Muscle layer of colon (tissue), 2 donors: ENCODE measurements at regions not wholly inside any gene's neighbourhood (a gene's known extent, or its start where the extent isn't known, plus 50 kb on each side); places are given as distances from the start of the nearest gene placed in this dataset.

Experiments used
- H3K27ac ChIP-seq: one replicate; pipeline ENCODE4 v1.7.0; 2013; ENCODE audit warnings: low read depth, mild to moderate bottlenecking, low read length, moderate library complexity
- H3K27me3 ChIP-seq, 2 donors: one replicate each; pipeline ENCODE4 v1.7.0; 2013; ENCODE audit warnings: low read length in 2 of 2, mild to moderate bottlenecking in 2 of 2; ENCODE audit not compliant: insufficient read depth in 2 of 2, control insufficient read depth in 1 of 2
- H3K36me3 ChIP-seq: one replicate; pipeline ENCODE4 v1.7.0; 2013; ENCODE audit warnings: mild to moderate bottlenecking, low read length; ENCODE audit not compliant: insufficient read depth
- H3K4me1 ChIP-seq: one replicate; pipeline ENCODE4 v1.7.0; 2013; ENCODE audit warnings: mild to moderate bottlenecking, low read length; ENCODE audit not compliant: insufficient read depth
- H3K4me3 ChIP-seq, 2 donors: one replicate each; pipeline ENCODE4 v1.7.0; 2013; ENCODE audit warnings: low read length in 2 of 2, low read depth in 1 of 2, mild to moderate bottlenecking in 1 of 2, moderate library complexity in 1 of 2
- H3K9ac ChIP-seq: one replicate; pipeline ENCODE4 v1.7.0; 2013; ENCODE audit warnings: low read length
- H3K9me3 ChIP-seq: one replicate; pipeline ENCODE4 v1.7.0; 2013; ENCODE audit warnings: mild to moderate bottlenecking, low read length
- donor health status: abdominal sarcoma.
- donor health status: Adenocarcinoma of cecum.

DNA sequence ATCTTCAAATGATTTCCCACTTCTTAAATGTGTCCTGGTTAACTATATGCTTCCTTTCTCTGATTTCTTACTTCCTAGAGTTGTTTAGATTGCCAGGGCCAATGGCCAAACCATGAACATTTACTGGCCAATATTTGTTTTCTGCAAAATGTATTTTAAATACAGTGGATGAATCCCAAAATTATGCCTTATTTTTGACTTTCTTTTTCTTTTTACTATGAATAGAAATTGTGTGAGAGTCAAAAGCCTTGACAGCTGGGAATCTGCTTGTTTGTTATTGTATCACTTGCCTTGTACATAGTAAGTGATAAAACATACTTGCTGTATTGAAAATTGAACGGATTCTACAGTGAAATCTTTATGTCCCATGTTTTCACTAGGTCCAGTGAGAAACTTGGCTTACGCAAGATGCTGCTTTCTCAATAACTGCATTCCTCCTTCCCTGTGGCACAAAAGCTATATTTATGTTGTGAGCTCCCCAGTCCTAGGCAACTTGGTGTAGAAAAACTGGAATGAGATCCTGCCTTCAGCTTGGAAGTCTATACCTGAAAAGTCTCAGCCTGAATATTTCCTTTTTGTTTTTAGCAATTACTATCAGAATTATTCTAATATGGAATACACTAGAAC lies 295.2 kb downstream of the EPHA7 start:
- no peaks in the 10 kb centered on the region for H3K27me3 ChIP-seq
- H3K4me3 ChIP-seq, result no peak overlapping the region
- no peaks in the 10 kb centered on the region for H3K9me3 ChIP-seq
- H3K27ac ChIP-seq, result no peak overlapping the region
- H3K9ac ChIP-seq, result no peak overlapping the region
- no peaks in the 10 kb centered on the region for H3K36me3 ChIP-seq
- no peaks in the 10 kb centered on the region for H3K4me1 ChIP-seq

DNA sequence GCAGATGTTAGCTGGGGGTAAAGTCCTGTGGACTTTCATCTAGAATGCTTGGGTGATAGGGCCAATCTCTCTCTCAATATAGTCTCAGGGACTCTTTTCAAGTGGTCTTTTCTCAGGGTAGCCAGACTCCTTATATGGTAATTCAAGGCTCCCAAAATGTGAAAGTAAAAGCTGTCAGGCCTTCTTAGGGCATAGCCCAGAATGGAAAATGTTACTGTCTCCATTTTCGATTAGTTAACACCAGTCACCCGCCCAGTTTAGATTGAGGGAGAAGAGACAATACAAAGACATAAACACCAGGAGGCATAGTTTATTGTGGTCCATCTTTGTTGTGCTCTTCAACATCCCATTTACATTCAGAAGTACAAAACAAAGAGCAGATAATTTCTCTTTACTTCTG lies 295.8 kb downstream of the EPHA7 start:
- Histone ChIP-seq H3K4me3 (no peak overlapping the region), H3K27me3 (no peaks in the 10 kb centered on the region), H3K4me1 (no peaks in the 10 kb centered on the region), H3K9me3 (no peaks in the 10 kb centered on the region), H3K36me3 (no peaks in the 10 kb centered on the region), H3K9ac (no peak overlapping the region), H3K27ac (no peak overlapping the region)

DNA sequence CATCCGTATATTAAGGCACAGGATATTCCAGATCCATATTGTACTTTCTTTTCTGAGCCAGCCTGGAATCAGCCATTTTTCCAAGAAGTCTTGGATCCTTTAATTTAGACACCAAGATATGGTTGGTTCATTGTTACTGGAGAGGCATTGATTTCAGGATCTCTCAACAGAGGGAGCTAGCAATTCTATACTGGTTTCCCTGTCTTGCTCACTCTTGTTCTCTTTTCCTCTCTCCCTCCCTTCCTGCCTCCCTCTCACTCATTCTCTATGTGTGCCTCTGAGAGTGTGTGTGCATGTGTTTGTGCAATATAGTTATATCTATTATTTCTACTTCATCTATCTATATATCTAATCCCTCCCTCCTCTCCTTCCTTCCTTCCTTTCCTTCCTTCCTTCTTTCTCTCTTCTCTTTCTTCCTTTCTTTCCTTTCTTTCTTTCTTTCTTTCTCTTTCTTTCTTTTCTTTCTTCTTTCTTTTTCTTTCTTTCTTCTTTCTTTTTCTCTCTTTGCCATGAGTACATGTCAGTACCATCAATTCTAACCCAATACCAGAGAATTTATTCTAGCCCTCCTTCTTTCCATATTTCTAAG lies 299.1 kb downstream of the EPHA7 start:
- Histone ChIP-seq H3K9ac (no peak overlapping the region), H3K4me3 (no peak overlapping the region), H3K4me1 (no peaks in the 10 kb centered on the region), H3K9me3 (no peaks in the 10 kb centered on the region), H3K27ac (no peak overlapping the region), H3K36me3 (no peaks in the 10 kb centered on the region), H3K27me3 (no peaks in the 10 kb centered on the region)

DNA sequence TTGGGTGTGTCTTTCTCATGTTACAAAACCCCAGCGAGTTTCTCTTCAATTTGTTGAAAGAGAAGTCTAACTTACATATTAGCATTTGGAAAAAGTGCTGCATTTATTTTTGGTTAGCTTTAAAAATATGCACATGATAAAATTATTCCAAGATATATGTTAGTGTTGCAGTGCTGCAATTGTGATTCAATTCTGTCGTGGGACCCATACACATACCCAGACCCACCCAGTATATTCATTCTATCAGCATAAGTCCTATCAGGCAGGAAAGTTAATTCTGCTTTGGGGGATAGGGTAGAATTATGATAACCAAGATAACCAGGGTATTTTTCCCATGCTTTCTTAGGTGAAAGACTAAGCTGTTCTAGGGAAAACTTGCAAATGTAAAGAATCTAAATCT lies 313.5 kb downstream of the EPHA7 start:
- H3K4me3 ChIP-seq, result no peak overlapping the region
- H3K9me3 ChIP-seq, result no peaks in the 10 kb centered on the region
- no peaks in the 10 kb centered on the region for H3K36me3 ChIP-seq
- H3K9ac ChIP-seq, result no peak overlapping the region
- H3K27ac ChIP-seq, result no peak overlapping the region
- H3K4me1 ChIP-seq, result no peaks in the 10 kb centered on the region
- H3K27me3 ChIP-seq, result no peaks in the 10 kb centered on the region

DNA sequence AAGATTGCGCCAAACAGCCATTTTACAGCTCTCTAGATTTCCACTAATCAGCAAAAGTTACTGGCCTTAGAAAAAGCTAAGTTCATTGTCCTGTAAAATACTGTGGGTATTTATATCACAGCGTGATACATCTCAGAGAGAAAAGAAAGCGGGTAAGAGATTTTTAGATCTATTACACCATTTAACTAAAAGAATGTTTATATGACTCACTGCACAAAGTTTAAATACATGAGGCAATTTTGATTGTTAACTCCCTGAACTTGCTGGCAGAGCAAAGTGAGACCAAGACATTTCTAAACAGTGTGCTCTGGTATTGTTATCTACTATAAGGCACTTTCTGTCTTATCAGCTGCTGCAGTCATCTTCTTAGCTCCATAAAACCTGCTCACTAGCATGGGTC lies 314.3 kb downstream of the EPHA7 start:
- H3K27me3 ChIP-seq, result no peaks in the 10 kb centered on the region
- no peaks in the 10 kb centered on the region for H3K36me3 ChIP-seq
- H3K4me3 ChIP-seq, result no peak overlapping the region
- no peaks in the 10 kb centered on the region for H3K4me1 ChIP-seq
- no peaks in the 10 kb centered on the region for H3K9me3 ChIP-seq
- no peak overlapping the region for H3K27ac ChIP-seq
- no peak overlapping the region for H3K9ac ChIP-seq

DNA sequence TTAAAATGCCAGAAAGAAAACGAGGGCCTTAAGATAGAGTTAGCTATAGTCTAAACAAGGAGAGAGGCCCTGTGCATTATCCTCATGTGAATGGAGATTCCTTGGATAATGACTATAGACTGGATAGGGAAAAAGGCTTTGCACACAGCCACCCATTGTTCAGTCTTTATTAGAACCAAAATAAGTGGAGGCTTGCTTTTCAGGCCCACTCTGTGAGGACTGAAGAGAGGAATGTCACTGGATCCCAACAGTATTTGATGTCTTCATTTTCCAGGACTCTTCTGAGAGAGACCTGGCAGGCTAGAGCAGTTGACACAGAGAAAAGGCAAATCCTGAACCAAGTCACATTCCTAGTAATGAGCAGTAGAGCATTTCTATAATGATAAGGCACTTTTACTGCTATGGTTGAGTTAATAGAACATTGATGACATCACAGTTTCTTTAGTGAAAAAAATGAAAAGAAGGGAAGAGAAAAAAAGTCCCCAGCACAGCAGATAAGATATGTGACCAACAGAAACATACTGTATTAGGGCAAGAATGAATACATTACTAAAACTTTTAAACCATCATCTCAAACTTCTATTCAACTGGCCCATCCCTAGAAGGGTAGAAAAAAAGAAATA lies 315.1 kb downstream of the EPHA7 start:
- Histone ChIP-seq H3K4me1 (no peaks in the 10 kb centered on the region), H3K36me3 (no peaks in the 10 kb centered on the region), H3K9me3 (no peaks in the 10 kb centered on the region), H3K27ac (no peak overlapping the region), H3K9ac (no peak overlapping the region), H3K4me3 (no peak overlapping the region), H3K27me3 (no peaks in the 10 kb centered on the region)

DNA sequence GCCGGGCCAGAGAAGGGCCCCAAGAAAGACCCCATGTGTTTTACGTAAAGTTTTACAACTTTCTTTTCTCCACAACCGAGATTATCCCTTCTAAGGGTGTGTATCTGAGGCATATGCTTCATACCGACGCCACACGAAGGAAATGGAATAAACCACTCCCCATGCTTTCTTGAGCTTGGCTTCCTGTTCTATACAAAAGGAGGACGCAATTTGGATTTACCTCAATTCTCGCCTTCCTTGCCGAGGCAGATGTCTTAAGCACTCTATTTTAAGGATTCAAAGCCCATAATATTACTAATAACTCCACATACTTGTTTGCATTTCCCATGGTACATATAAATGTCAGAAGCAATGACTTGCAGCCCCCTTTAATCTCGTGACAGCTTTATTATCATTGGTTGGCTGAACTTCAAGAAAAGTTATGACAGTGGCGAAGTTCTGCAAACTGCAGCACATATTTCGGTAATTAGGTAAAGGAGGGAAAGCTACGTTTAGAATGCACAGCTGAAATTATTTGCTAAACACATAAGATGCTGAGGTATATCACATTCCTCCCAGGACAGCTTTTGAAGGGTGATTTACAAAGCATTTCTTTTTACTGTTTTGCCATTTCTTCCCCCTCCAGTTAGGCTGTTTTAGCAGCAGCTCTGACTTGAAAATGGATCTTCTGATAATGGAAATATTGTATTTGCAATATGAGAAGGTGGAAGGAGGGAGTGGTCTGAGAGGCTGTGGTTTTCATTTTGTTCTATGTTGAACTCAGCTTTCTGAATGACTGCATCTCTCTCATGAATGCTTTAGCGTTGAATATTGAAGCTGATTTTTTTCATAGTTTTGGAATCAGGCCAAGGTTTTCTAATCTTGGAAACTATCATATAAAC lies 330.5 kb downstream of the EPHA7 start:
- Histone ChIP-seq H3K4me1 (no peaks in the 10 kb centered on the region), H3K27ac (no peak overlapping the region), H3K4me3 (peak overlapping the region; percentile 2 to 5), H3K27me3 (no peaks in the 10 kb centered on the region), H3K36me3 (no peaks in the 10 kb centered on the region), H3K9me3 (no peaks in the 10 kb centered on the region), H3K9ac (no peak overlapping the region)

DNA sequence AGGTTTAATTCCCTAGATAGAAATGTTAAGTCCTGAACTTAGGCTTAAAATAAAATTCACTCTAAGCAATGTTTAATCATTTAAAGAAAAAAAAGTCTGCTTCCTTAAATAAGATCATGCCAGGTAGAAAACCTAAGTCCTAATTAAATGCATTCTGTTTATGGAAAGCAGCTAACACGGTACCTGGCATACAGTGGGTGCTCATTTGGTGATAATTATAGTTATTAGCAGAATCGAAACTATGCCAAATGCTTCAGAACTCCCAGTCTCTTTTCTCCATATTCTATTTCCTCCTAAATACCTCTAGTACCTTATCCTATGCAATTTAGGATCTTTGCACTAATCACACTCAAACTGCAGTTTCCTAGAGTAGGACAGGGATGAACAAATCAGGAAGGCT lies 331.8 kb downstream of the EPHA7 start:
- Histone ChIP-seq H3K4me1 (no peaks in the 10 kb centered on the region), H3K36me3 (no peaks in the 10 kb centered on the region), H3K27ac (no peak overlapping the region), H3K4me3 (no peak overlapping the region), H3K27me3 (no peaks in the 10 kb centered on the region), H3K9ac (no peak overlapping the region), H3K9me3 (no peaks in the 10 kb centered on the region)

DNA sequence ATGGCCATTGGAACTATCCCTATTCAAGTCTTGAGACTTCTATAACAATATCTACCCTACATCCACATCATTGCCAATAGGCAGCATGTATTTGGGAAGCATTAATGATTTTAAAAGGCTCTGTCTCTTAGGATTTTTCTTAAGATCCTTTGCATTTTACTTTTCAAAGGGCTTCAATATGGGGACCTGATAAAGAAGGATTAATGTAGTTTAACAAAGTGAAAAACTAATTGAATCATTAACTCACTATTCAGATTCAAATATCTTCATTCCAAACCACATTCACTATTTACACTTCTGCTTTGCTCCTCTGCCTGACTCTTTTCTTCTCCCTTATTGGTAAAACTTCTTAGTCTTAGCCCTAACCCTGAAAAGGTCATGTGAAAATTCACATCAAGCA lies 333.0 kb downstream of the EPHA7 start:
- Histone ChIP-seq H3K27me3 (no peaks in the 10 kb centered on the region), H3K9ac (no peak overlapping the region), H3K27ac (no peak overlapping the region), H3K36me3 (no peaks in the 10 kb centered on the region), H3K4me1 (no peaks in the 10 kb centered on the region), H3K9me3 (no peaks in the 10 kb centered on the region), H3K4me3 (no peak overlapping the region)

DNA sequence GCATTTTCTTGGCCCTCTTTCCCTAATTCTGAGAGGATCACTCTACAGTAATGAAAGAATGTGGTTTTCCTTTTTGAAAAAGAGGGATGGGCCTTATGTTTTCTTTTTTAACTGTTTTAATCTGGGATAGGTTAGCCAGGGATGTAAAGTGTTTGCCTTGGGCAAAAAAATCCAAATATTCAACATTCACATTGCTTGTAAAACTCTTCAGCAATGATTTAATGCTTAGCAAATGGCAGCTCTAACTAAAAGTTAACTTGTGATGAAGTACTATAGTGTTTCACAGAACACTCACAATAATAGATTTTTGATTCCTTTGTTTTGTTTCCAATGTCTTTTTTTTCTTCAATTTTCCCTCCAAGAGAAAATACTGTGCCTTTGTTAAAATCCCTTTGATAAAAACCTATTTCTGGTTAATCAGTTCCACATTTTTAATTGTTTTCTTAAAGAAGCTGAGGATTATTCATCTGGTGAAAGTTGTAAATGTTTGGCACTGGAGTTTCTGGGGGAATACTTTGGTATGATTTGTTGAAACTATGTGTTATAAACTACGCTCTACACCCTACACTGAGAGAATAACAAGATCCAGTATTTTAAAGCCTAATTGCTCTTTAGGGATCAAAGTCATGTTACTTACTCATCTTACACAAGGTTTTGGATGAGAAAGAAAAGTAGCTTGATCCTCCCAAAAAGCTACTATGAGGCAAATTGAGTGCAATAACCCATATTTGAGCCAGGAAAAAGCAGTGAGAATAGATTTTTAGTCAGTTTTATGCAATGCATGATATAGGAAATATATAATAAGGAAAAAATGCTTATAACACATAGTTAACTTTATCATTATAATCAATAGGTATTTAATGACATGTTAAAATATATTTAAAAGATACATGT lies 335.8 kb downstream of the EPHA7 start:
- Histone ChIP-seq H3K9ac (no peak overlapping the region), H3K36me3 (no peaks in the 10 kb centered on the region), H3K4me1 (no peaks in the 10 kb centered on the region), H3K27ac (no peak overlapping the region), H3K4me3 (no peak overlapping the region), H3K27me3 (no peaks in the 10 kb centered on the region), H3K9me3 (no peaks in the 10 kb centered on the region)

DNA sequence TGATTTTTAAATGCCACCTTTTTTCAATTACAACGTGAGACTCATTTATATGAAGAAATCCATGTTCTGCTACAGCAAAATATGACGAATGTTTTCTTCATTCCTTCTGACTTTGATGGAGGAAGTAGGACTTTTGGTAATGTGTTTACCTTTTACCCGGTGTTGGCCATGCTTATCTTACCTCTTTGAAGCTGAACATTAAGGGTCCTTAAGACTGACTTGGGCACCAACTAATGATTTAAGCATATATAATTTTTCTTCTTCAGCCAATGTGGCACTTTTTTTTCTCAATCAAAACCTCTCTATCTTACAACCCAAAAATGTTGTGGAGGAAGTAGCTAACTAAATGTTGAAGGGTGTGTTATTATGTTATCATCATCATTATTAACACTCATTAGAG lies 337.5 kb downstream of the EPHA7 start:
- H3K9me3 ChIP-seq, result no peaks in the 10 kb centered on the region

More for the DNA sequence above, 337.5 kb downstream of the EPHA7 start:
- Histone ChIP-seq H3K4me1 (no peaks in the 10 kb centered on the region), H3K36me3 (no peaks in the 10 kb centered on the region), H3K27ac (no peak overlapping the region), H3K27me3 (no peaks in the 10 kb centered on the region), H3K4me3 (no peak overlapping the region), H3K9ac (no peak overlapping the region)
